ENCODE measurements at regions not wholly inside any gene's neighbourhood (a gene's known extent, or its start where the extent isn't known, plus 50 kb on each side); places are given as distances from the start of the nearest gene placed in this dataset.

DNA sequence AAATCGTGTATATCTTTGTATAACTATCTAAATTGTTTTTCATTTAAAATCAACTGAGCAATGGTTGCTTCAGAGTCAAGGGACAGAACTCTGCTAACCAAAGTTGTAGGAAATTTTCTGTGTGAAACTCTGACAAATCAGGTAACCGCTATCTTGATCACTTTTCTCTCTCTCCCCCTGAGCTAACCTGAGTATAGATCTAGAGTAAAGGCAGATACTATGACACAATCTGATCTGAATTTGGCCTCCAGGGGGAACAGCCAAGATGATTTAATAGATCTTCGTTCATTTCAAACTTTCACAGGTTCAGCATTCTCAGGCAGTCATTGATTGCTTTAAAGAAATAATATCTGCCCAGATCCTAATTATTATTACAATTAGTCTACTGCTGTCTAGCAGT is 472.8 kb downstream of the NUF2 start:
- no peak overlapping the region for H2AFZ ChIP-seq (ENCODE audit: low read depth)
- ChIA-PET CTCF (no interaction called here), POLR2A (no interaction called here)
- 15% methylated on average over 3 of the region's 3 CpGs for WGBS (ENCODE audit: low lambda C conversion rate)
- H3K4me2 ChIP-seq, result no peak overlapping the region
- no peaks in the 10 kb centered on the region for H3F3A ChIP-seq (replicated peaks; ENCODE audit: insufficient read depth)
- H3K27ac ChIP-seq (ENCODE audit: low read depth in 2 of 2, low read length in 1 of 2), result no peak overlapping the region
- no peaks in the 10 kb centered on the region for H3K36me3 ChIP-seq (replicated peaks in 1 of 2; ENCODE audit: control insufficient read depth in 1 of 2, insufficient read depth in 2 of 2, low read length in 1 of 2)
- H3K4me3 ChIP-seq (ENCODE audit: low read depth in 2 of 2, low read length in 1 of 2), result no peak overlapping the region
- H3K9me2 ChIP-seq, result no peaks in the 10 kb centered on the region
- no peaks in the 10 kb centered on the region for H4K20me1 ChIP-seq (ENCODE audit: insufficient read depth)
- H3K9ac ChIP-seq, result no peak overlapping the region
- no peaks in the 10 kb centered on the region for H3K79me2 ChIP-seq (ENCODE audit: insufficient read depth)
- no peaks in the 10 kb centered on the region for H3K9me3 ChIP-seq
- H3K27me3 ChIP-seq (ENCODE audit: insufficient read depth), result no peaks in the 10 kb centered on the region
- H3K4me1 ChIP-seq (ENCODE audit: control insufficient read depth in 1 of 2, insufficient read depth in 2 of 2, low read depth in 1 of 2, low read length in 1 of 2), result no peaks in the 10 kb centered on the region
- no peak for DNase-seq
- no peak for TF ChIP-seq TAF1 (IDR thresholded peaks at IDR 0.05; ENCODE audit: borderline replicate concordance, low read depth, low read length)
- TF ChIP-seq NRF1 (IDR thresholded peaks at IDR 0.05; ENCODE audit: low read depth, low read length), result no peak
- no peak for TF ChIP-seq SMC3 (IDR thresholded peaks at IDR 0.05; ENCODE audit: low read depth, low read length)
- TF ChIP-seq FOSL2 (IDR thresholded peaks at IDR 0.05; ENCODE audit: borderline replicate concordance, low read depth), result no peak
- TF ChIP-seq, protein P1, sequence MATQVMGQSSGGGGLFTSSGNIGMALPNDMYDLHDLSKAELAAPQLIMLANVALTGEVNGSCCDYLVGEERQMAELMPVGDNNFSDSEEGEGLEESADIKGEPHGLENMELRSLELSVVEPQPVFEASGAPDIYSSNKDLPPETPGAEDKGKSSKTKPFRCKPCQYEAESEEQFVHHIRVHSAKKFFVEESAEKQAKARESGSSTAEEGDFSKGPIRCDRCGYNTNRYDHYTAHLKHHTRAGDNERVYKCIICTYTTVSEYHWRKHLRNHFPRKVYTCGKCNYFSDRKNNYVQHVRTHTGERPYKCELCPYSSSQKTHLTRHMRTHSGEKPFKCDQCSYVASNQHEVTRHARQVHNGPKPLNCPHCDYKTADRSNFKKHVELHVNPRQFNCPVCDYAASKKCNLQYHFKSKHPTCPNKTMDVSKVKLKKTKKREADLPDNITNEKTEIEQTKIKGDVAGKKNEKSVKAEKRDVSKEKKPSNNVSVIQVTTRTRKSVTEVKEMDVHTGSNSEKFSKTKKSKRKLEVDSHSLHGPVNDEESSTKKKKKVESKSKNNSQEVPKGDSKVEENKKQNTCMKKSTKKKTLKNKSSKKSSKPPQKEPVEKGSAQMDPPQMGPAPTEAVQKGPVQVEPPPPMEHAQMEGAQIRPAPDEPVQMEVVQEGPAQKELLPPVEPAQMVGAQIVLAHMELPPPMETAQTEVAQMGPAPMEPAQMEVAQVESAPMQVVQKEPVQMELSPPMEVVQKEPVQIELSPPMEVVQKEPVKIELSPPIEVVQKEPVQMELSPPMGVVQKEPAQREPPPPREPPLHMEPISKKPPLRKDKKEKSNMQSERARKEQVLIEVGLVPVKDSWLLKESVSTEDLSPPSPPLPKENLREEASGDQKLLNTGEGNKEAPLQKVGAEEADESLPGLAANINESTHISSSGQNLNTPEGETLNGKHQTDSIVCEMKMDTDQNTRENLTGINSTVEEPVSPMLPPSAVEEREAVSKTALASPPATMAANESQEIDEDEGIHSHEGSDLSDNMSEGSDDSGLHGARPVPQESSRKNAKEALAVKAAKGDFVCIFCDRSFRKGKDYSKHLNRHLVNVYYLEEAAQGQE (IDR thresholded peaks at IDR 0.05; ENCODE audit: low read depth, low read length), result no peak
- TF ChIP-seq, protein P2, sequence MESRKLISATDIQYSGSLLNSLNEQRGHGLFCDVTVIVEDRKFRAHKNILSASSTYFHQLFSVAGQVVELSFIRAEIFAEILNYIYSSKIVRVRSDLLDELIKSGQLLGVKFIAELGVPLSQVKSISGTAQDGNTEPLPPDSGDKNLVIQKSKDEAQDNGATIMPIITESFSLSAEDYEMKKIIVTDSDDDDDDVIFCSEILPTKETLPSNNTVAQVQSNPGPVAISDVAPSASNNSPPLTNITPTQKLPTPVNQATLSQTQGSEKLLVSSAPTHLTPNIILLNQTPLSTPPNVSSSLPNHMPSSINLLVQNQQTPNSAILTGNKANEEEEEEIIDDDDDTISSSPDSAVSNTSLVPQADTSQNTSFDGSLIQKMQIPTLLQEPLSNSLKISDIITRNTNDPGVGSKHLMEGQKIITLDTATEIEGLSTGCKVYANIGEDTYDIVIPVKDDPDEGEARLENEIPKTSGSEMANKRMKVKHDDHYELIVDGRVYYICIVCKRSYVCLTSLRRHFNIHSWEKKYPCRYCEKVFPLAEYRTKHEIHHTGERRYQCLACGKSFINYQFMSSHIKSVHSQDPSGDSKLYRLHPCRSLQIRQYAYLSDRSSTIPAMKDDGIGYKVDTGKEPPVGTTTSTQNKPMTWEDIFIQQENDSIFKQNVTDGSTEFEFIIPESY (IDR thresholded peaks at IDR 0.05; ENCODE audit: borderline replicate concordance, low read depth), result no peak
- no peak for TF ChIP-seq MXI1 (IDR thresholded peaks at IDR 0.05; ENCODE audit: low read depth, low read length)
- no peak for TF ChIP-seq POLR2AphosphoS5 (IDR thresholded peaks at IDR 0.05; ENCODE audit: low read depth, low read length)
- TF ChIP-seq ELF1 (IDR thresholded peaks at IDR 0.05), result no peak
- TF ChIP-seq, protein P3, sequence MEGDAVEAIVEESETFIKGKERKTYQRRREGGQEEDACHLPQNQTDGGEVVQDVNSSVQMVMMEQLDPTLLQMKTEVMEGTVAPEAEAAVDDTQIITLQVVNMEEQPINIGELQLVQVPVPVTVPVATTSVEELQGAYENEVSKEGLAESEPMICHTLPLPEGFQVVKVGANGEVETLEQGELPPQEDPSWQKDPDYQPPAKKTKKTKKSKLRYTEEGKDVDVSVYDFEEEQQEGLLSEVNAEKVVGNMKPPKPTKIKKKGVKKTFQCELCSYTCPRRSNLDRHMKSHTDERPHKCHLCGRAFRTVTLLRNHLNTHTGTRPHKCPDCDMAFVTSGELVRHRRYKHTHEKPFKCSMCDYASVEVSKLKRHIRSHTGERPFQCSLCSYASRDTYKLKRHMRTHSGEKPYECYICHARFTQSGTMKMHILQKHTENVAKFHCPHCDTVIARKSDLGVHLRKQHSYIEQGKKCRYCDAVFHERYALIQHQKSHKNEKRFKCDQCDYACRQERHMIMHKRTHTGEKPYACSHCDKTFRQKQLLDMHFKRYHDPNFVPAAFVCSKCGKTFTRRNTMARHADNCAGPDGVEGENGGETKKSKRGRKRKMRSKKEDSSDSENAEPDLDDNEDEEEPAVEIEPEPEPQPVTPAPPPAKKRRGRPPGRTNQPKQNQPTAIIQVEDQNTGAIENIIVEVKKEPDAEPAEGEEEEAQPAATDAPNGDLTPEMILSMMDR (IDR thresholded peaks at IDR 0.05), result no peak
- TF ChIP-seq TCF12 (IDR thresholded peaks at IDR 0.05), result no peak
- no peak for TF ChIP-seq FOXM1 (IDR thresholded peaks at IDR 0.05; ENCODE audit: low read depth)
- TF ChIP-seq, protein P4, sequence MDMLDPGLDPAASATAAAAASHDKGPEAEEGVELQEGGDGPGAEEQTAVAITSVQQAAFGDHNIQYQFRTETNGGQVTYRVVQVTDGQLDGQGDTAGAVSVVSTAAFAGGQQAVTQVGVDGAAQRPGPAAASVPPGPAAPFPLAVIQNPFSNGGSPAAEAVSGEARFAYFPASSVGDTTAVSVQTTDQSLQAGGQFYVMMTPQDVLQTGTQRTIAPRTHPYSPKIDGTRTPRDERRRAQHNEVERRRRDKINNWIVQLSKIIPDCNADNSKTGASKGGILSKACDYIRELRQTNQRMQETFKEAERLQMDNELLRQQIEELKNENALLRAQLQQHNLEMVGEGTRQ (IDR thresholded peaks at IDR 0.05; ENCODE audit: borderline replicate concordance, low read depth, low read length), result no peak
- TF ChIP-seq RCOR1 (IDR thresholded peaks at IDR 0.05; ENCODE audit: low read length), result no peak
- no peak for TF ChIP-seq CHD2 (IDR thresholded peaks at IDR 0.05; ENCODE audit: low read length, partially characterized antibody)
- no peak for TF ChIP-seq GATA2 (CRISPR knock-in tag; IDR thresholded peaks at IDR 0.05)
- no peak for TF ChIP-seq JUND (IDR thresholded peaks at IDR 0.05)

Measured in SK-N-SH (cell line).